IMR-90 (cell line): ENCODE measurements at regions not wholly inside any gene's neighbourhood (a gene's known extent, or its start where the extent isn't known, plus 50 kb on each side); places are given as distances from the start of the nearest gene placed in this dataset.

Experiments used
- ATAC-seq: fragments of 200-7000 bp; cut with Tn5 transposase; 2 replicates; pipeline ENCODE4 v1.9.1; 2020; ENCODE audit warnings: low read depth, mild to moderate bottlenecking, moderate library complexity
- BruUV-seq: library from RNA; stranded (reverse); fragments of 400-500 nt; replicated peaks from 2 replicates; lab custom pipeline; 2021; lab: Mats Ljungman, UMichigan
- CTCF ChIA-PET: fragments of 300-600 bp; formaldehyde crosslinking; extraction: SDS; loops from one replicate; lab custom pipeline; 2021; ENCODE audit warnings: antibody characterized with exemption; lab: Yijun Ruan, JAX
- POLR2A ChIA-PET: fragments of 300-600 bp; sonication (Branson Sonifier 250); formaldehyde crosslinking; loops from one replicate; lab custom pipeline; 2022; ENCODE audit warnings: antibody characterized with exemption; ENCODE audit not compliant: unreplicated experiment; lab: Charles Lee
- DNase-seq: peaks from one replicate; pipeline ENCODE4 v3.0.0; 2013
- H2AFZ ChIP-seq: replicated peaks from 2 replicates; pipeline ENCODE3; 2013; ENCODE audit warnings: low read length, mild to moderate bottlenecking; ENCODE audit not compliant: poor library complexity
- H2AK5ac ChIP-seq: 2 replicates; pipeline ENCODE4 v1.6.1; 2013; ENCODE audit warnings: low read depth, low read length, inconsistent platforms
- H2AK9ac ChIP-seq: replicated peaks from 2 replicates; pipeline ENCODE3; 2013; ENCODE audit warnings: mild to moderate bottlenecking, low read depth, low read length, moderate library complexity; ENCODE audit not compliant: poor library complexity
- H2BK120ac ChIP-seq: 2 replicates; pipeline ENCODE4 v1.6.1; 2013; ENCODE audit warnings: low read depth, low read length, inconsistent platforms
- H2BK15ac ChIP-seq: 3 replicates; pipeline ENCODE4 v1.6.1; 2013; ENCODE audit warnings: low read depth, low read length, inconsistent platforms
- H2BK20ac ChIP-seq: 2 replicates; pipeline ENCODE4 v1.6.1; 2013; ENCODE audit warnings: low read depth, mild to moderate bottlenecking, inconsistent platforms, low read length, moderate library complexity
- H2BK5ac ChIP-seq: 2 replicates; pipeline ENCODE4 v1.6.1; 2013; ENCODE audit warnings: mild to moderate bottlenecking, low read depth, low read length, inconsistent platforms; ENCODE audit not compliant: poor library complexity, severe bottlenecking
- H3K14ac ChIP-seq: replicated peaks from 2 replicates; pipeline ENCODE4 v1.6.1; 2013; ENCODE audit warnings: low read depth, low read length, inconsistent platforms
- H3K18ac ChIP-seq: 2 replicates; pipeline ENCODE4 v1.6.1; 2013; ENCODE audit warnings: low read depth, low read length, control low read depth
- H3K23ac ChIP-seq: 2 replicates; pipeline ENCODE4 v1.6.1; 2013; ENCODE audit warnings: low read depth, low read length, inconsistent platforms
- H3K27ac ChIP-seq: 2 replicates; pipeline ENCODE4 v1.5.1; 2013; ENCODE audit warnings: mild to moderate bottlenecking, control low read depth, low read length; ENCODE audit not compliant: insufficient read depth
- H3K27me3 ChIP-seq: 2 replicates; pipeline ENCODE4 v1.6.1; 2013; ENCODE audit warnings: low read length; ENCODE audit not compliant: control insufficient read depth, insufficient read depth
- H3K36me3 ChIP-seq: 2 replicates; pipeline ENCODE4 v1.6.1; 2013; ENCODE audit warnings: low read length, mixed read lengths; ENCODE audit not compliant: control insufficient read depth, insufficient read depth
- H3K4ac ChIP-seq: 2 replicates; pipeline ENCODE4 v1.6.1; 2013; ENCODE audit warnings: low read depth, low read length, inconsistent platforms
- H3K4me1 ChIP-seq: 2 replicates; pipeline ENCODE4 v1.6.1; 2013; ENCODE audit warnings: low read length, mixed read lengths; ENCODE audit not compliant: control insufficient read depth, insufficient read depth
- H3K4me2 ChIP-seq: 2 replicates; pipeline ENCODE4 v1.6.1; 2013; ENCODE audit warnings: low read depth, mild to moderate bottlenecking, control low read depth, low read length, moderate library complexity
- H3K4me3 ChIP-seq: 2 replicates; pipeline ENCODE4 v1.5.1; 2013; ENCODE audit warnings: low read depth, mild to moderate bottlenecking, control low read depth, low read length, moderate library complexity; ENCODE audit not compliant: insufficient read depth
- H3K56ac ChIP-seq: 2 replicates; pipeline ENCODE4 v1.6.1; 2013; ENCODE audit warnings: low read length, inconsistent platforms; ENCODE audit not compliant: insufficient read depth; ENCODE audit errors: extremely low read depth
- H3K79me1 ChIP-seq, 2 experiments: 2 replicates each; pipeline ENCODE4 v1.6.1; 2013; ENCODE audit warnings: low read length in 2 of 2, inconsistent platforms in 1 of 2, low read depth in 1 of 2
- H3K9ac ChIP-seq: 2 replicates; pipeline ENCODE4 v1.6.1; 2013; ENCODE audit warnings: low read depth, low read length, control low read depth
- H3K9me1 ChIP-seq: 2 replicates; pipeline ENCODE4 v1.6.1; 2013; ENCODE audit warnings: low read length, inconsistent platforms; ENCODE audit not compliant: insufficient read depth
- H3K9me3 ChIP-seq: 2 replicates; pipeline ENCODE4 v1.6.1; 2013; ENCODE audit warnings: low read length; ENCODE audit not compliant: control insufficient read depth, insufficient read depth
- H4K20me1 ChIP-seq: 2 replicates; pipeline ENCODE4 v1.6.1; 2013; ENCODE audit warnings: low read length, inconsistent platforms; ENCODE audit not compliant: insufficient read depth
- H4K5ac ChIP-seq: 2 replicates; pipeline ENCODE4 v1.6.1; 2013; ENCODE audit warnings: mild to moderate bottlenecking, low read depth, low read length, control low read depth
- H4K8ac ChIP-seq, 2 experiments: 2 replicates each; pipeline ENCODE4 v1.6.1; 2013; ENCODE audit warnings: low read depth in 2 of 2, low read length in 2 of 2, control low read depth in 1 of 2, inconsistent platforms in 1 of 2
- H4K91ac ChIP-seq: 2 replicates; pipeline ENCODE4 v1.6.1; 2013; ENCODE audit warnings: low read depth, low read length, inconsistent platforms; ENCODE audit not compliant: insufficient read depth
- BHLHE40 ChIP-seq: fragments of 150-350 bp; IDR thresholded peaks from 2 replicates; pipeline ENCODE4 v1.6.1; 2016; ENCODE audit warnings: mild to moderate bottlenecking, low read depth, low read length
- CEBPB ChIP-seq: IDR thresholded peaks from 2 replicates; pipeline ENCODE4 v1.6.1; 2012; ENCODE audit warnings: low read depth, low read length, improper control_type of control experiment
- CHD1 ChIP-seq: IDR thresholded peaks from 2 replicates; pipeline ENCODE4 v1.6.1; 2012; ENCODE audit warnings: low read depth, low read length, improper control_type of control experiment
- CTCF ChIP-seq: conservative IDR thresholded peaks from 2 replicates; pipeline ENCODE4 v1.5.1; 2012; ENCODE audit warnings: mild to moderate bottlenecking, low read depth, low read length, improper control_type of control experiment
- ELK1 ChIP-seq: fragments of 150-350 bp; IDR thresholded peaks from 2 replicates; pipeline ENCODE4 v1.6.1; 2016; ENCODE audit warnings: low read depth, mild to moderate bottlenecking, low read length, moderate library complexity, borderline replicate concordance
- FOS ChIP-seq: fragments of 150-350 bp; IDR thresholded peaks from 2 replicates; pipeline ENCODE4 v1.6.1; 2016; ENCODE audit warnings: low read depth, low read length
- MAFK ChIP-seq: IDR thresholded peaks from 2 replicates; pipeline ENCODE4 v1.6.1; 2012; ENCODE audit warnings: low read depth, low read length, improper control_type of control experiment
- MAZ ChIP-seq: IDR thresholded peaks from 2 replicates; pipeline ENCODE4 v1.6.1; 2012; ENCODE audit warnings: low read depth, mild to moderate bottlenecking, low read length, improper control_type of control experiment, moderate library complexity, borderline replicate concordance
- MXI1 ChIP-seq: IDR thresholded peaks from 2 replicates; pipeline ENCODE4 v1.6.1; 2012; ENCODE audit warnings: low read depth, mild to moderate bottlenecking, low read length, moderate library complexity, borderline replicate concordance
- NFE2L2 ChIP-seq: fragments of 150-350 bp; IDR thresholded peaks from 2 replicates; pipeline ENCODE4 v1.6.1; 2016; ENCODE audit warnings: low read depth, mild to moderate bottlenecking, low read length
- POLR2A ChIP-seq: IDR thresholded peaks from 2 replicates; pipeline ENCODE4 v1.6.1; 2012; ENCODE audit warnings: mild to moderate bottlenecking, low read depth, low read length
- RAD21 ChIP-seq: IDR thresholded peaks from 2 replicates; pipeline ENCODE4 v1.6.1; 2012; ENCODE audit warnings: low read length, improper control_type of control experiment
- RCOR1 ChIP-seq: IDR thresholded peaks from 2 replicates; pipeline ENCODE4 v1.6.1; 2012; ENCODE audit warnings: mild to moderate bottlenecking, low read length, improper control_type of control experiment; ENCODE audit not compliant: insufficient replicate concordance
- RFX5 ChIP-seq: IDR thresholded peaks from 2 replicates; pipeline ENCODE4 v1.8.0; 2012; ENCODE audit warnings: low read depth, mild to moderate bottlenecking, low read length, moderate library complexity
- SMC3 ChIP-seq: fragments of 150-350 bp; IDR thresholded peaks from 2 replicates; pipeline ENCODE4 v1.6.1; 2016; ENCODE audit warnings: low read depth, mild to moderate bottlenecking, antibody characterized with exemption, low read length, moderate library complexity
- USF2 ChIP-seq: fragments of 150-350 bp; IDR thresholded peaks from 2 replicates; pipeline ENCODE4 v1.6.1; 2017; ENCODE audit warnings: mild to moderate bottlenecking, antibody characterized with exemption, low read length, low read depth
- WGBS, 2 experiments: methylation state at CpG; one replicate each; pipeline versions ENCODE4 v1.1.5 to v1.1.7; 2013; ENCODE audit warnings: missing lambda C conversion rate in 2 of 2; ENCODE audit not compliant: insufficient read length in 1 of 2; ENCODE audit errors: extremely low coverage in 2 of 2; 5-methylcytosine and 5-hydroxymethylcytosine counted together
- dilution Hi-C: fragments of 300-500 bp; cut with HindIII; formaldehyde crosslinking; loops from one replicate; pipeline ENCODE4 v1.14.3; 2018; ENCODE audit warnings: low sequenced_read_pairs; ENCODE audit not compliant: unreplicated experiment
- in situ Hi-C: fragments of 300-500 bp; cut with MboI; formaldehyde crosslinking; loops from 3 replicates; pipeline ENCODE4 v1.14.3; 2019; ENCODE audit warnings: low sequenced_read_pairs, inconsistent platforms, mixed read lengths
- intact Hi-C: fragments of 100-400 bp; cut with micrococcal nuclease; formaldehyde crosslinking; loops from 2 replicates; pipeline ENCODE4 v1.10.0; 2022

GRCh38 chr2:234187646-234188174, 137.2 kb downstream of the SPP2 start:
- Histone ChIP-seq H4K8ac (no peak overlapping the region), H2AK5ac (no peak overlapping the region), H3K4me2 (no peak overlapping the region), H3K4me1 (no peaks in the 10 kb centered on the region), H3K27me3 (peaks cover 40% of the 10 kb centered on the region), H4K5ac (no peak overlapping the region), H3K23ac (no peak overlapping the region), H3K36me3 (no peaks in the 10 kb centered on the region), H3K9ac (no peak overlapping the region), H4K20me1 (no peaks in the 10 kb centered on the region), H3K9me3 (no peaks in the 10 kb centered on the region), H3K9me1 (no peaks in the 10 kb centered on the region), H2BK15ac (no peak overlapping the region), H2AFZ (no peak overlapping the region), H3K27ac (no peak overlapping the region), H3K14ac (no peak overlapping the region), H3K79me1 (no peaks in the 10 kb centered on the region), H3K4me3 (no peak overlapping the region), H3K18ac (no peak overlapping the region), H2BK120ac (no peak overlapping the region), H2AK9ac (no peak overlapping the region), H3K56ac (no peak overlapping the region), H4K91ac (no peak overlapping the region), H2BK5ac (no peak overlapping the region), H2BK20ac (no peak overlapping the region), H3K4ac (no peak overlapping the region)
- no CpG with 5 or more reads among the region's 2 CpGs for WGBS, 2 experiments
- BruUV-seq = no TSS peak
- in situ Hi-C loops = no loop called here
- dilution Hi-C loops = no loop called here
- CTCF ChIA-PET = no interaction called here
- intact Hi-C loops = no loop called here
- DNase-seq (no peak), ATAC-seq (no peak)
- POLR2A ChIA-PET = no interaction called here
- no peak for TF ChIP-seq SMC3
- TF ChIP-seq RFX5 = no peak
- TF ChIP-seq NFE2L2 = no peak
- no peak for TF ChIP-seq POLR2A
- no peak for TF ChIP-seq USF2
- TF ChIP-seq MAZ = no peak
- TF ChIP-seq RCOR1 = no peak
- TF ChIP-seq BHLHE40 = no peak
- no peak for TF ChIP-seq MAFK
- TF ChIP-seq CEBPB = no peak
- no peak for TF ChIP-seq CTCF
- no peak for TF ChIP-seq FOS
- no peak for TF ChIP-seq MXI1
- no peak for TF ChIP-seq RAD21
- no peak for TF ChIP-seq ELK1
- TF ChIP-seq CHD1 = no peak
